ENCODE measurements at regions not wholly inside any gene's neighbourhood (a gene's known extent, or its start where the extent isn't known, plus 50 kb on each side); places are given as distances from the start of the nearest gene placed in this dataset.

- TF ChIP-seq EZH2 (IDR thresholded peaks at IDR 0.05; ENCODE audit: borderline replicate concordance, low read depth, low read length, severe bottlenecking), result no peak
- no peak for TF ChIP-seq CTCF (IDR thresholded peaks at IDR 0.05; ENCODE audit: borderline replicate concordance, extremely low read depth, low read length, poor library complexity, severe bottlenecking)
Observed at GRCh38 chr7:67466109-67466508, 469.5 kb downstream of the TYW1 start.

Measured in DND-41 (cell line).